Ecto neural progenitor cell (in vitro differentiated cells): ENCODE measurements at regions not wholly inside any gene's neighbourhood (a gene's known extent, or its start where the extent isn't known, plus 50 kb on each side); places are given as distances from the start of the nearest gene placed in this dataset.

Experiments
- DNase-seq: peaks from one replicate; pipeline ENCODE4 v3.0.0-alpha.2; 2018; ENCODE audit warnings: low spot score

- DNase-seq = no peak
These were observed 221.4 kb upstream of the SUCLG2 start for GRCh38 chr3:67875858-67876257.

GRCh38 chr3:67875338-67875737 lies 220.9 kb upstream of the SUCLG2 start:
- no peak for DNase-seq

- DNase-seq = no peak
These were observed 216.1 kb upstream of the SUCLG2 start for GRCh38 chr3:67870477-67870876.

- no peak for DNase-seq
These were observed 212.2 kb upstream of the SUCLG2 start for GRCh38 chr3:67866571-67866970.

- DNase-seq = no peak
These were observed 210.3 kb upstream of the SUCLG2 start for GRCh38 chr3:67864587-67865183.

GRCh38 chr3:67863869-67864268 lies 209.5 kb upstream of the SUCLG2 start:
- DNase-seq = no peak

- no peak for DNase-seq
These were observed 206.0 kb upstream of the SUCLG2 start for GRCh38 chr3:67860429-67860828.

- no peak for DNase-seq
These were observed 204.1 kb upstream of the SUCLG2 start for GRCh38 chr3:67858492-67858891.

GRCh38 chr3:67856718-67857117 lies 202.3 kb upstream of the SUCLG2 start:
- no peak for DNase-seq

GRCh38 chr3:67854663-67855062 lies 200.3 kb upstream of the SUCLG2 start:
- DNase-seq = no peak

- DNase-seq = no peak
These were observed 199.1 kb upstream of the SUCLG2 start for GRCh38 chr3:67853520-67853919.

GRCh38 chr3:67848299-67848698 lies 193.9 kb upstream of the SUCLG2 start:
- no peak for DNase-seq

GRCh38 chr3:67846166-67846565 lies 191.8 kb upstream of the SUCLG2 start:
- DNase-seq = no peak

- DNase-seq = no peak
These were observed 178.4 kb upstream of the SUCLG2 start for GRCh38 chr3:67832817-67833216.

GRCh38 chr3:67831262-67831661 lies 176.8 kb upstream of the SUCLG2 start:
- DNase-seq = no peak

GRCh38 chr3:67828486-67829010 lies 174.1 kb upstream of the SUCLG2 start:
- DNase-seq = no peak

- no peak for DNase-seq
These were observed 166.7 kb upstream of the SUCLG2 start for GRCh38 chr3:67821135-67821534.

GRCh38 chr3:67819447-67819846 lies 165.0 kb upstream of the SUCLG2 start:
- DNase-seq = no peak

GRCh38 chr3:67809370-67809935 lies 155.0 kb upstream of the SUCLG2 start:
- DNase-seq = no peak

GRCh38 chr3:67808906-67809305 lies 154.5 kb upstream of the SUCLG2 start:
- DNase-seq = no peak

- DNase-seq = no peak
These were observed 150.2 kb upstream of the SUCLG2 start for GRCh38 chr3:67804578-67804977.

GRCh38 chr3:67804089-67804488 lies 149.7 kb upstream of the SUCLG2 start:
- no peak for DNase-seq

- DNase-seq = no peak
These were observed 144.0 kb upstream of the SUCLG2 start for GRCh38 chr3:67798412-67798811.

GRCh38 chr3:67791620-67792019 lies 137.2 kb upstream of the SUCLG2 start:
- DNase-seq = no peak
